Gastrocnemius medialis (tissue), 4 donors: ENCODE measurements at regions not wholly inside any gene's neighbourhood (a gene's known extent, or its start where the extent isn't known, plus 50 kb on each side); places are given as distances from the start of the nearest gene placed in this dataset.

Experiments
- ATAC-seq, 2 donors: fragments of 150-250 bp; one replicate each; pipeline ENCODE4 v1.9.1; 2016
- DNase-seq, 2 donors: peaks; one replicate each; pipeline ENCODE4 v3.0.0-alpha.2; 2019
- H3K27ac ChIP-seq, 4 donors: fragments of 200-600 bp; sonication (generic); 1 replicate in 1 of 4; 2 replicates in 3 of 4; pipeline ENCODE4 v1.5.1; 2016 to 2018; ENCODE audit warnings: mild to moderate bottlenecking in 2 of 4, moderate library complexity in 1 of 4
- H3K27me3 ChIP-seq, 3 donors: fragments of 200-600 bp; sonication (generic) in 2 of 3; 1 replicate in 1 of 3; 2 replicates in 2 of 3; pipeline versions ENCODE4 v1.5.1 to v1.6.0; 2016 to 2019; ENCODE audit warnings: mild to moderate bottlenecking in 1 of 3, moderate library complexity in 1 of 3
- H3K36me3 ChIP-seq, 2 donors: fragments of 200-600 bp; sonication (generic) in 1 of 2; one replicate each; pipeline ENCODE4 v1.5.1; 2017 to 2018
- H3K4me1 ChIP-seq, 2 donors: fragments of 200-600 bp; sonication (generic) in 1 of 2; one replicate each; pipeline ENCODE4 v1.5.1; 2016 to 2017; ENCODE audit warnings: mild to moderate bottlenecking in 2 of 2
- H3K4me3 ChIP-seq, 4 donors: fragments of 200-600 bp; sonication (generic) in 3 of 4; 1 replicate in 1 of 4; 2 replicates in 3 of 4; pipeline ENCODE4 v1.5.1; 2016 to 2019; ENCODE audit warnings: mild to moderate bottlenecking in 2 of 4
- H3K9me3 ChIP-seq, 3 donors: fragments of 200-600 bp; sonication (generic) in 2 of 3; 1 replicate in 1 of 3; 2 replicates in 2 of 3; pipeline ENCODE4 v1.5.1; 2016 to 2019
- POLR2A ChIP-seq, 2 donors: fragments of 450-650 bp; IDR thresholded peaks; one replicate each; pipeline ENCODE4 v1.6.1; 2017; ENCODE audit warnings: antibody characterized with exemption in 2 of 2, mild to moderate bottlenecking in 2 of 2, moderate library complexity in 2 of 2
- in situ Hi-C, 4 donors: fragments of 200-750 bp; cut with MboI; loops; one replicate each; pipeline versions ENCODE4 v1.15.0 to v1.8.0; 2017; ENCODE audit warnings: low sequenced_read_pairs in 4 of 4
- intact Hi-C: fragments of 100-400 bp; cut with DNase I; formaldehyde crosslinking; loops from one replicate; pipeline ENCODE4 v1.15.1; 2023; ENCODE audit warnings: low total_unique reads
- TF ChIP-seq, protein P1 (sequence below), 5 experiments: fragments of 450-650 bp in 3 of 5; fragments of 200-600 bp in 2 of 5; sonication (generic) in 2 of 5; IDR thresholded peaks in 4 of 5; conservative IDR thresholded peaks in 1 of 5; 1 replicate in 4 of 5; 2 replicates in 1 of 5; pipeline ENCODE4 v1.5.1; 2016 to 2019; ENCODE audit warnings: antibody characterized with exemption in 5 of 5, mild to moderate bottlenecking in 3 of 5, moderate library complexity in 3 of 5

DNA sequence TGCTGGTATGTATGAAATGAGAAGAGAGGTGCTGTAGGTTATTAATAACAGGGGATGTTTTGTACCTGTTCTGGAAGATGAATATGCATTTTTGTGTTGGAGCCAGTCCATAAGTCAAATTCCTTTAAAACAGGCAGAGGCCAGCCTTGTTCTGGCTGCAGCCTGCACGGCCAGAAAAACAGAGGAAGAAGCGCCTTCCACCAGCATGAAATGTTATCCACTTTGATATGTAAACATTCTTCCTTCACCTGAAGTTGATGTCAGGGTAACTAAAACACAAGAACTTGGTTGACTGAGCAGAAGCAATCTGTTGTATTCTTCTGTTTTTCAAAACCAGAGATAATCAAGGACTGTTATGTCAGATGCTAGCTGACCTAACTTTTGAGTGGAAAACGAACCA is 237.9 kb upstream of the PLEKHG7 start:
- peaks cover 40 to 72% of the 10 kb centered on the region in 2 donors for H3K4me1 ChIP-seq
- peak overlapping the region in 1 of 4 donors; percentile 87 for H3K27ac ChIP-seq
- no peaks in the 10 kb centered on the region for H3K36me3 ChIP-seq
- no peaks in the 10 kb centered on the region for H3K27me3 ChIP-seq
- no peaks in the 10 kb centered on the region for H3K9me3 ChIP-seq
- DNase-seq, result no peak
- in situ Hi-C loops (no loop called here), intact Hi-C loops (loop anchor here (5.0 to 10.0 kb wide), 3 partner anchors 37 to 320 kb away; partner anchors contain the start of gene BTG1)
- ATAC-seq, result no peak
- TF ChIP-seq, protein P1, sequence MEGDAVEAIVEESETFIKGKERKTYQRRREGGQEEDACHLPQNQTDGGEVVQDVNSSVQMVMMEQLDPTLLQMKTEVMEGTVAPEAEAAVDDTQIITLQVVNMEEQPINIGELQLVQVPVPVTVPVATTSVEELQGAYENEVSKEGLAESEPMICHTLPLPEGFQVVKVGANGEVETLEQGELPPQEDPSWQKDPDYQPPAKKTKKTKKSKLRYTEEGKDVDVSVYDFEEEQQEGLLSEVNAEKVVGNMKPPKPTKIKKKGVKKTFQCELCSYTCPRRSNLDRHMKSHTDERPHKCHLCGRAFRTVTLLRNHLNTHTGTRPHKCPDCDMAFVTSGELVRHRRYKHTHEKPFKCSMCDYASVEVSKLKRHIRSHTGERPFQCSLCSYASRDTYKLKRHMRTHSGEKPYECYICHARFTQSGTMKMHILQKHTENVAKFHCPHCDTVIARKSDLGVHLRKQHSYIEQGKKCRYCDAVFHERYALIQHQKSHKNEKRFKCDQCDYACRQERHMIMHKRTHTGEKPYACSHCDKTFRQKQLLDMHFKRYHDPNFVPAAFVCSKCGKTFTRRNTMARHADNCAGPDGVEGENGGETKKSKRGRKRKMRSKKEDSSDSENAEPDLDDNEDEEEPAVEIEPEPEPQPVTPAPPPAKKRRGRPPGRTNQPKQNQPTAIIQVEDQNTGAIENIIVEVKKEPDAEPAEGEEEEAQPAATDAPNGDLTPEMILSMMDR (IDR thresholded peaks at IDR 0.05 in 4 of 5, conservative IDR thresholded peaks at IDR 0.05 in 1 of 5), result no peak
- TF ChIP-seq POLR2A (IDR thresholded peaks at IDR 0.05), result no peak
- H3K4me3 ChIP-seq, result no peak overlapping the region

DNA sequence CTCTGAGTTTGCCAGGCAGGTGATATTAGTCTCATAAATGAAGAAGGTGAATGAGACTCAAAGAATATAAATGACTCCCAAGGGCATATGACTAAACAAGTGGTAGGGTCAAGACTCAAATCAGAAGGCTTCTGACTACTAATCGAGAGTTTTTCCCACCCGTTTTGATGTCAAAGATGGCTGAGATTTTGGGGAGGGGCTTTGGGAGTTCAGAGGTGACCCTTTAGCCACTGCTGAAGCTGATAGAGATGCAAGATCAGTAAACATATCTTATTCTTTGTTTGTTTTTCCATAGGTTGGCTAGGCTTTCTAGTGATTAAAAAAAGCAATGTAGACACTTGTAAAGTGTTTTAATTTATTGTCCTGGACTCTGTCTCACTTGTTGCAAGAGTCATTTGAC is 239.6 kb upstream of the PLEKHG7 start:
- Histone ChIP-seq H3K9me3 (no peaks in the 10 kb centered on the region), H3K36me3 (no peaks in the 10 kb centered on the region), H3K27me3 (no peaks in the 10 kb centered on the region), H3K4me3 (no peak overlapping the region), H3K27ac (peak overlapping the region in 1 of 4 donors; percentile 73), H3K4me1 (peaks cover 25 to 55% of the 10 kb centered on the region in 2 donors)
- TF ChIP-seq, protein P1 (IDR thresholded peaks at IDR 0.05 in 4 of 5, conservative IDR thresholded peaks at IDR 0.05 in 1 of 5), result no peak
- no peak for TF ChIP-seq POLR2A (IDR thresholded peaks at IDR 0.05)
- no peak for DNase-seq
- ATAC-seq, result no peak
- in situ Hi-C loops (no loop called here), intact Hi-C loops (loop anchor here (10.0 kb wide), 1 partner anchor 318 kb away; the partner anchor contains the start of gene BTG1)

DNA sequence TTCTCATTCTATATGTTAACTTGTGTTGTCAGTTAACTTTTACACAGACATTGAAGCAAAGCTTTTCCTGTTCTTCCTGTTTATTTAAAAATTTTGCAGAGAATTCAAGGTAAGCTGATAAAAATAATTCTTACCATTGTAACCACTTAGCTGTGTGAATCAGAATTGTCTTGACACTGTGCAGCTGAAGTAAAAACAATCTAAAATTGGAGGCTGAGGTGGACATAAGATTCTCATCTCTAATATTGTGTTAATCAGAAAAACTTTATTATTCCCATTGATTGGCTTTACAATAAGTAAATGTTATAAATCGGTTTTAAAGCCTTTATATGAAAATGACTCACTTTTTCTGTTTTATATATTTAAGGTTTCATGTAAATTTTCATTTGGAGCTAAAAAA is 240.3 kb upstream of the PLEKHG7 start:
- intact Hi-C loops, result loop anchor here (10.0 kb wide), 1 partner anchor 318 kb away; the partner anchor contains the start of gene BTG1
- Histone ChIP-seq H3K9me3 (no peaks in the 10 kb centered on the region), H3K36me3 (no peaks in the 10 kb centered on the region), H3K4me1 (peaks cover 19 to 49% of the 10 kb centered on the region in 2 donors), H3K27me3 (no peaks in the 10 kb centered on the region), H3K27ac (peak overlapping the region in 3 of 4 donors; percentile 0 to 73 (median 8)), H3K4me3 (no peak overlapping the region)
- no peak for TF ChIP-seq POLR2A (IDR thresholded peaks at IDR 0.05)
- TF ChIP-seq, protein P1 (IDR thresholded peaks at IDR 0.05 in 4 of 5, conservative IDR thresholded peaks at IDR 0.05 in 1 of 5), result no peak
- in situ Hi-C loops, result no loop called here
- no peak for DNase-seq
- no peak for ATAC-seq

DNA sequence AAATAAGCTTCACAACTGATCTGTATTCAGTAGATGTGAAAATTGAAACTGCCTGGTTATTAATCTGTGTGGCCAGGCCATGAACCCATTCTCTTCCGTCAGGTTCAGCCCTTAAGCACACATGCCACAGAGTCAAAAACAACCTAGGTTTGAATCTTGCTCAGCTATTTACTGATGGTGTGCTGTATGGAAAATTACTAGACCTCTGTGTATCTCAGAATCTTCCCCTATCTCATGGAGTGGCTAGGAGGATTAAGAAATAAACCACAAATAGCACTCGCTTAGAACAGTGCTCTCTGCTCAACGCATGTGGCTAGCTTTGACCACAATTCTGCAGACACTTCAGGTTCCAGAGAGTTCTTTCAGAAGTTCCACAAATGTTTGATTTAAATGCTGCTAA is 240.7 kb upstream of the PLEKHG7 start:
- TF ChIP-seq, protein P1 (IDR thresholded peaks at IDR 0.05 in 4 of 5, conservative IDR thresholded peaks at IDR 0.05 in 1 of 5), result no peak
- no peak for TF ChIP-seq POLR2A (IDR thresholded peaks at IDR 0.05)
- DNase-seq, result no peak
- Histone ChIP-seq H3K36me3 (no peaks in the 10 kb centered on the region), H3K27ac (peak overlapping the region in 3 of 4 donors; percentile 16 to 73 (median 36)), H3K27me3 (no peaks in the 10 kb centered on the region), H3K9me3 (no peaks in the 10 kb centered on the region), H3K4me1 (peaks cover 14 to 44% of the 10 kb centered on the region in 2 donors), H3K4me3 (no peak overlapping the region)
- in situ Hi-C loops, result no loop called here
- intact Hi-C loops, result loop anchor here (10.0 kb wide), 1 partner anchor 317 kb away; the partner anchor contains the start of gene BTG1
- peak in 1 of 2 donors; percentile 45 for ATAC-seq

DNA sequence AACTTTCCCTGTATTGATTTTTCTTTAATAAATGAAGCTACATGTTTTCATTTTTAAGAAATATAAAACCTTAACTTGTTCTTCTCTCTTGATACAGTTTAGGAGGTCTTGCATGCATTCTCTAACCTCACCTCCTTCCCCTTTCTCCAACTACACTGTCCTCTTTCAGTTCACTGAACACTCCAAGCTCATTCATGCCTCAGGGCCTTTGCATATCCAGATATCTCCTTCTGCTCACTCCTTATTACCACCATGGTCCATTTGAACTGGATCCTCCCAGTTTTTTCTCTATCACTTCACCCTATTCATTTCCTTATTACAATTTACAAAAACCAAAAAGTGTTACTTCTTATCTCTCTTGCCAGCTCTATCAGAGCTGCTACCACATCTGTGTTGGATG is 242.9 kb upstream of the PLEKHG7 start:
- ATAC-seq, result no peak
- no peaks in the 10 kb centered on the region for H3K27me3 ChIP-seq
- peaks cover 11 to 24% of the 10 kb centered on the region in 2 donors for H3K4me1 ChIP-seq
- no peak overlapping the region for H3K4me3 ChIP-seq
- H3K36me3 ChIP-seq, result no peaks in the 10 kb centered on the region
- TF ChIP-seq, protein P1 (IDR thresholded peaks at IDR 0.05 in 4 of 5, conservative IDR thresholded peaks at IDR 0.05 in 1 of 5), result no peak
- no peak for TF ChIP-seq POLR2A (IDR thresholded peaks at IDR 0.05)
- intact Hi-C loops, result loop anchor here (10.0 kb wide), 1 partner anchor 315 kb away; the partner anchor contains the start of gene BTG1
- in situ Hi-C loops, result no loop called here
- no peaks in the 10 kb centered on the region for H3K9me3 ChIP-seq
- no peak overlapping the region for H3K27ac ChIP-seq
- no peak for DNase-seq
